HepG2 (cell line): ENCODE measurements at regions not wholly inside any gene's neighbourhood (a gene's known extent, or its start where the extent isn't known, plus 50 kb on each side); places are given as distances from the start of the nearest gene placed in this dataset.

Source experiments
- ATAC-seq: fragments of 200-7000 bp; cut with Tn5 transposase; 3 replicates; pipeline ENCODE4 v1.9.1; 2020; ENCODE audit warnings: mild to moderate bottlenecking, moderate library complexity
- BruUV-seq: library from RNA; stranded (reverse); fragments of 400-500 nt; replicated peaks from 2 replicates; lab custom pipeline; 2021; lab: Mats Ljungman, UMichigan
- CTCF ChIA-PET: fragments of 300-600 bp; formaldehyde crosslinking; extraction: SDS; loops from one replicate; lab custom pipeline; 2021; ENCODE audit warnings: low total read pairs, inconsistent platforms, low intra/inter-chr PET ratio; lab: Yijun Ruan, JAX
- POLR2A ChIA-PET: fragments of 350-600 bp; sonication (Branson Sonifier 250); formaldehyde crosslinking; loops from one replicate; lab custom pipeline; 2020; ENCODE audit warnings: antibody characterized with exemption, inconsistent platforms; lab: Yijun Ruan, JAX
- DNase-seq: peaks from one replicate; pipeline ENCODE4 v3.0.0-alpha.2; 2015; ENCODE audit warnings: low spot score
- FAIRE-seq: peaks from 3 replicates; lab custom pipeline; 2011; peaks lifted over from hg19 to GRCh38; lab: Jason Lieb, UNC
- H2AFZ ChIP-seq: one replicate; pipeline ENCODE4 v1.6.1; 2011; ENCODE audit warnings: low read length, inconsistent platforms
- H3K27ac ChIP-seq: fragments of 300-600 bp; 3 replicates; pipeline ENCODE4 v1.8.0; 2011; ENCODE audit warnings: mixed run types, mild to moderate bottlenecking, mixed read lengths, low read length, inconsistent platforms; ENCODE audit not compliant: insufficient read depth; ENCODE audit errors: extremely low read length
- H3K27me3 ChIP-seq, 2 experiments: fragments of 200-600 bp in 1 of 2; 2 replicates in 1 of 2; 3 replicates in 1 of 2; pipeline versions ENCODE4 v1.6.0 to v1.8.0; 2011; ENCODE audit warnings: low read length in 2 of 2, mild to moderate bottlenecking in 2 of 2, moderate library complexity in 2 of 2, inconsistent platforms in 1 of 2; ENCODE audit not compliant: insufficient read depth in 2 of 2, control insufficient read depth in 1 of 2
- H3K36me3 ChIP-seq, 2 experiments: fragments of 200-600 bp in 1 of 2; replicated peaks in 1 of 2; 2 replicates in 1 of 2; 3 replicates in 1 of 2; pipeline versions ENCODE4 v1.5.1 to v1.8.0; 2011; ENCODE audit warnings: low read length in 2 of 2, inconsistent platforms in 1 of 2; ENCODE audit not compliant: insufficient read depth in 2 of 2, control insufficient read depth in 1 of 2
- H3K4me1 ChIP-seq: 2 replicates; pipeline ENCODE4 v1.5.1; 2012; ENCODE audit warnings: low read length, inconsistent platforms; ENCODE audit not compliant: insufficient read depth
- H3K4me2 ChIP-seq: 2 replicates; pipeline ENCODE4 v1.6.0; 2011; ENCODE audit warnings: low read depth, low read length, inconsistent platforms
- H3K4me3 ChIP-seq, 3 experiments: fragments of 200-600 bp in 1 of 3; sonication (generic), shearing (Covaris generic) in 1 of 3; replicated peaks in 1 of 3; 2 replicates each; pipeline ENCODE4 v1.5.1; 2011 to 2016; ENCODE audit warnings: low read length in 3 of 3, inconsistent platforms in 2 of 3, low read depth in 2 of 3, mild to moderate bottlenecking in 2 of 3, control low read depth in 1 of 3, mixed read lengths in 1 of 3; ENCODE audit not compliant: insufficient read depth in 1 of 3
- H3K79me2 ChIP-seq: one replicate; pipeline ENCODE4 v1.6.1; 2011; ENCODE audit warnings: low read length, inconsistent platforms; ENCODE audit not compliant: insufficient read depth
- H3K9ac ChIP-seq: 2 replicates; pipeline ENCODE4 v1.6.0; 2011; ENCODE audit warnings: mild to moderate bottlenecking, low read depth, low read length, inconsistent platforms; ENCODE audit not compliant: insufficient read depth
- H3K9me3 ChIP-seq: 2 replicates; pipeline ENCODE4 v1.5.1; 2012; ENCODE audit warnings: mild to moderate bottlenecking, low read length
- H4K20me1 ChIP-seq: 2 replicates; pipeline ENCODE4 v1.6.0; 2011; ENCODE audit warnings: inconsistent platforms, mild to moderate bottlenecking, low read length, moderate library complexity; ENCODE audit not compliant: insufficient read depth
- ATRX ChIP-seq: sonication (generic); formaldehyde crosslinking; IDR thresholded peaks from 2 replicates; pipeline ENCODE4 v1.4.0; 2020; ENCODE audit warnings: missing genetic modification reagents, borderline replicate concordance
- CAMTA2 ChIP-seq: sonication (generic); formaldehyde crosslinking; IDR thresholded peaks from 2 replicates; pipeline ENCODE4 v1.4.0; 2020; ENCODE audit warnings: mild to moderate bottlenecking, missing genetic modification reagents, borderline replicate concordance
- MLX ChIP-seq: IDR thresholded peaks from 2 replicates; pipeline ENCODE4 v1.6.1; 2016
- MYC ChIP-seq: sonication (generic); formaldehyde crosslinking; IDR thresholded peaks from 2 replicates; pipeline ENCODE4 v1.9.0; 2021; ENCODE audit warnings: missing genetic modification reagents, borderline replicate concordance
- NFIB ChIP-seq: sonication (generic); formaldehyde crosslinking; IDR thresholded peaks from 2 replicates; pipeline ENCODE4 v1.9.0; 2021; ENCODE audit warnings: missing genetic modification reagents, mild to moderate bottlenecking, borderline replicate concordance
- SKIL ChIP-seq: sonication (generic); formaldehyde crosslinking; IDR thresholded peaks from 2 replicates; pipeline ENCODE4 v1.8.0; 2022; ENCODE audit warnings: missing genetic modification reagents, mild to moderate bottlenecking, moderate library complexity, borderline replicate concordance
- THAP11 ChIP-seq: IDR thresholded peaks from 2 replicates; pipeline ENCODE4 v1.6.1; 2016; ENCODE audit warnings: missing biosample characterization, missing genetic modification reagents
- ZNF264 ChIP-seq: sonication (generic); formaldehyde crosslinking; IDR thresholded peaks from 2 replicates; pipeline ENCODE4 v1.4.0; 2020; ENCODE audit warnings: missing genetic modification reagents
- in situ Hi-C: cut with HindIII; loops from 2 replicates; pipeline ENCODE4 v1.10.0; 2017; ENCODE audit warnings: low pct_unique_long_range_greater_than_20kb; ENCODE audit not compliant: extremely low pct_ligation_motif_present
- intact Hi-C: fragments of 100-400 bp; cut with micrococcal nuclease; formaldehyde crosslinking; loops from one replicate; pipeline ENCODE4 v1.10.0; 2022; ENCODE audit not compliant: unreplicated experiment

- TF ChIP-seq SKIL (CRISPR knock-in tag) (no peak), MYC (CRISPR knock-in tag) (no peak), ATRX (CRISPR knock-in tag) (no peak), MLX (no peak)
Observed at GRCh38 chr6:76247527-76247926, 175.1 kb upstream of the IMPG1 start (continued).

- H3K9me3 ChIP-seq: peaks cover 39% of the 10 kb centered on the region
- H3K27me3 ChIP-seq: no peaks in the 10 kb centered on the region
- H3K4me1 ChIP-seq: no peaks in the 10 kb centered on the region
- intact Hi-C loops (no loop called here), in situ Hi-C loops (no loop called here)
- H3K79me2 ChIP-seq: no peaks in the 10 kb centered on the region
- no TSS peak for BruUV-seq
- no peak overlapping the region for H3K4me3 ChIP-seq
- no peaks in the 10 kb centered on the region for H3K36me3 ChIP-seq
- no peak overlapping the region for H3K27ac ChIP-seq
- H2AFZ ChIP-seq: no peak overlapping the region
- CTCF ChIA-PET: no interaction called here
- no peak for ATAC-seq
- POLR2A ChIA-PET: no interaction called here
- FAIRE-seq: no peak
- H4K20me1 ChIP-seq: no peaks in the 10 kb centered on the region
- no peak overlapping the region for H3K4me2 ChIP-seq
- TF ChIP-seq NFIB (CRISPR knock-in tag) (no peak), THAP11 (CRISPR knock-in tag) (no peak), ZNF264 (CRISPR knock-in tag) (no peak), CAMTA2 (no peak)
- no peak for DNase-seq
- no peak overlapping the region for H3K9ac ChIP-seq
Observed at GRCh38 chr6:76240092-76240491, 167.6 kb upstream of the IMPG1 start.
